ENCODE measurements at regions not wholly inside any gene's neighbourhood (a gene's known extent, or its start where the extent isn't known, plus 50 kb on each side); places are given as distances from the start of the nearest gene placed in this dataset.

DNA sequence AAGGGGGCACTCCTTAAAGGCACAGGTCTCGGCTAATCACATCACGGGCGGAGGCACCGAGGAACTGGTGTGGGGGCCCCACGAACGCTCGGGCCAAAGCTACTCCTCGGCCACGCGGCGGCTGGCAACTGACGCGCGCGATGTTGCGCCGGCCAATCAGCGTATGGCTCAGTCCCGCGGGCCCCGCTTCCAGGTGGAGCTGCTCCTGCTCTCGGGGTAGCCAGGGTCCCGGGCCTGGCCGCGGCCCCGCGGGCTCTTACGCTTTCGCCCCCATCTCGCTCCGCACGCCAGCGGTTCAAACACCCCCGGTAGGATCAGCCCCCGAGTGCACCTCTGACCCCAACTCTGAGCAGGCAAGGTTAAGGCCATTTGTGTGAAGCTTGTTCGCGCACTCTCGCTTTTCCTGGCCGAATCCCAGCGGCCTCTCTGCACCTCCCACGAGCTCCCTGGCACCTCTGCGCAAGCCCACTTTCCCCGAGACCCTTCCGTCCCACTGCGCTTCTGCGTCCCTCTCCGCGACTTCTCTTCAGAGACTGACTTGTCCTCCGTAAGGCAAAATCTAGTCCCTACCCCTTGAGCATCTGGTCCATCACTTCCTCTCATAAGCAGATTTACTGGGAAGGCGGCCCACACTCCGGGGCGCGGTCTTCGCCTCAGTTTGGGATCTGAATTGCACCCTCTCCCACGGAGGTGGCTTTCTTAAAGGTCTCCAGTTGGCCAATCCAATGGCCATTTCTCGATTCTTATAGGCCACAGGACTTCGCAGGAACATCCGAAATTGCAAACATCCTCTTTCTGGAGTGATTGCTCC is 200.9 kb upstream of the TBX20 start:
- H3K27me3 Mint-ChIP-seq (ENCODE audit: insufficient read depth, unreplicated experiment): peaks cover 10% of the 10 kb centered on the region

DNA sequence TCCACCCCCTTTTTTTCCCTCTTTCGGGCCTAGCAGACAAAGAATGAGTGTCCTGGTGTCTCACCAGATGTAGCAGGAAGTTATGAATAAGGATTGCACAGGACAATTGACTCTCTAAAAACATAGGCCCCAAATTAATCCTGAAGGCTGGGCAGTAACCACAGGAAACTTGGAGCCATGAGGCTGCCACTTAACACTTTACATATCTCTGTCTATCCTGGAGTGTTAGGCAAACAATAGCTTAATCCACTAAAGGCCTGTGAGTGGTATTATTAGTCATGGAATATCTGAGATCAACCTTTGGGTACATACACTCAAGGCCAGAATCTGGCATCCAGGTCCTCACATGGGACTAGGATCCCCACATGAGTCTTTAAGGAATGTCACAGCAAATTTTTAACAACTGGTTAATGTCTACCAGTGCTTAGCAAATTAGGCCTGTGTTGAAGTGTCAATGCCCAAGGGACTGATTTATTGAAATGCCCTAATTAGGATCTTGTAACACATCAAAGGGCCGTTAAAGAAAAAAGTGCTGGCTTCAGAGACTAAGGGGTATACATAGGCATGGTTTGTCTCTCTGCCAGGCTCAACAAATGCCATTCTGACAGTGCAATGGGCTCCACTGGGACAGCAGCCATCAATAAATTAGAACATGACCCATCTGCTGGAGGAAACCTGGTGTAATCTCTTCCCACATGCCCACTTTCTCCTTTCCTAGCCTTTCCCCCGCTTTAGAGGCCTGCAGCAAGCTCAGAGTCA is 196.7 kb upstream of the TBX20 start:
- Mint-ChIP-seq H3K27me3 (ENCODE audit: insufficient read depth, unreplicated experiment) (peaks cover 12% of the 10 kb centered on the region), H3K4me1 (ENCODE audit: low read depth, unreplicated experiment) (no peaks in the 10 kb centered on the region), H3K9me3 (ENCODE audit: unreplicated experiment) (no peaks in the 10 kb centered on the region), H3K27ac (ENCODE audit: unreplicated experiment) (no peak overlapping the region), H3K36me3 (ENCODE audit: insufficient read depth, unreplicated experiment) (no peaks in the 10 kb centered on the region), H3K4me3 (ENCODE audit: unreplicated experiment) (no peak overlapping the region)
- ChIA-PET CTCF (interaction anchor here (0.6 kb wide), 1 partner anchor 1733 kb away, joined by 5 read pairs; no protein-coding TSS in a partner anchor), POLR2A (no interaction called here)
- no TSS peak for BruUV-seq (replicated peaks)
- Histone ChIP-seq H3K4me3 (ENCODE audit: low read depth, low read length) (no peak overlapping the region), H3K9me3 (no peaks in the 10 kb centered on the region), H3K27me3 (replicated peaks; ENCODE audit: control insufficient read depth, insufficient read depth, low read length) (no peaks in the 10 kb centered on the region; the same call in 1 of the 2 replicates), H3K4me1 (no peaks in the 10 kb centered on the region), H3K36me3 (ENCODE audit: control insufficient read depth, insufficient read depth, low read length) (no peaks in the 10 kb centered on the region)
- no peak for DNase-seq
- intact Hi-C loops (cut with micrococcal nuclease; ENCODE audit: unreplicated experiment): no loop called here
- TF ChIP-seq, protein P1, sequence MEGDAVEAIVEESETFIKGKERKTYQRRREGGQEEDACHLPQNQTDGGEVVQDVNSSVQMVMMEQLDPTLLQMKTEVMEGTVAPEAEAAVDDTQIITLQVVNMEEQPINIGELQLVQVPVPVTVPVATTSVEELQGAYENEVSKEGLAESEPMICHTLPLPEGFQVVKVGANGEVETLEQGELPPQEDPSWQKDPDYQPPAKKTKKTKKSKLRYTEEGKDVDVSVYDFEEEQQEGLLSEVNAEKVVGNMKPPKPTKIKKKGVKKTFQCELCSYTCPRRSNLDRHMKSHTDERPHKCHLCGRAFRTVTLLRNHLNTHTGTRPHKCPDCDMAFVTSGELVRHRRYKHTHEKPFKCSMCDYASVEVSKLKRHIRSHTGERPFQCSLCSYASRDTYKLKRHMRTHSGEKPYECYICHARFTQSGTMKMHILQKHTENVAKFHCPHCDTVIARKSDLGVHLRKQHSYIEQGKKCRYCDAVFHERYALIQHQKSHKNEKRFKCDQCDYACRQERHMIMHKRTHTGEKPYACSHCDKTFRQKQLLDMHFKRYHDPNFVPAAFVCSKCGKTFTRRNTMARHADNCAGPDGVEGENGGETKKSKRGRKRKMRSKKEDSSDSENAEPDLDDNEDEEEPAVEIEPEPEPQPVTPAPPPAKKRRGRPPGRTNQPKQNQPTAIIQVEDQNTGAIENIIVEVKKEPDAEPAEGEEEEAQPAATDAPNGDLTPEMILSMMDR (IDR thresholded peaks at IDR 0.05; ENCODE audit: insufficient read depth in 1 of 2, low read depth in 1 of 2, low read length in 1 of 2, severe bottlenecking in 1 of 2, unreplicated experiment in 1 of 2): no peak

More for the DNA sequence above, 200.9 kb upstream of the TBX20 start:
- TF ChIP-seq, protein P1 (IDR thresholded peaks at IDR 0.05; ENCODE audit: insufficient read depth in 1 of 2, low read depth in 1 of 2, low read length in 1 of 2, severe bottlenecking in 1 of 2, unreplicated experiment in 1 of 2): no peak
- BruUV-seq (replicated peaks): no TSS peak
- Mint-ChIP-seq H3K9me3 (ENCODE audit: unreplicated experiment) (peaks cover 10% of the 10 kb centered on the region), H3K27ac (ENCODE audit: unreplicated experiment) (no peak overlapping the region), H3K36me3 (ENCODE audit: insufficient read depth, unreplicated experiment) (no peaks in the 10 kb centered on the region), H3K4me1 (ENCODE audit: low read depth, unreplicated experiment) (no peaks in the 10 kb centered on the region), H3K4me3 (ENCODE audit: unreplicated experiment) (no peak overlapping the region)
- Histone ChIP-seq H3K4me3 (ENCODE audit: low read depth, low read length) (no peak overlapping the region), H3K4me1 (no peaks in the 10 kb centered on the region), H3K9me3 (peaks cover 6% of the 10 kb centered on the region; the same call in 1 of the 2 replicates), H3K36me3 (ENCODE audit: control insufficient read depth, insufficient read depth, low read length) (no peaks in the 10 kb centered on the region), H3K27me3 (replicated peaks; ENCODE audit: control insufficient read depth, insufficient read depth, low read length) (no peaks in the 10 kb centered on the region)
- CTCF ChIA-PET: no interaction called here
- POLR2A ChIA-PET: no interaction called here
- DNase-seq: no peak
- intact Hi-C loops (cut with micrococcal nuclease; ENCODE audit: unreplicated experiment): no loop called here

DNA sequence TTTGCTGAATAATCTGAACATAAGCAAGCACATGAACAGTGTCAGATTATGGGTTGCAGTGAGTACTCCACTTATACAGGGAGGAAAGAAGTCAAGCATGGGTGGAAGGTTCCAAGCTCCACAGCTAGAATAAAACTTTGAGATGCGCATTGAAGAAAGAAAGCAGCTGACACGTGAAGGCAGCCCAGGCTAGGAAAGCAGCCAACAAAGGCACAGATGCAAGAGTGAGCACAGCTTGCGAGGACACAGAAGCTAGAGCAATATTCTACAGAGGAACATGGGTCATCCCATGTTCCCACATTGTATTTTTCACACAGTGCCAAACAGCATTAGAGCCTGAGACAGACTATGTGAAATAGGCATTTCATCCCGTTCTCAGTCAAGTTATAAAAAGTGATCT is 194.6 kb upstream of the TBX20 start:
- no peak for DNase-seq
- Histone ChIP-seq H3K4me1 (no peaks in the 10 kb centered on the region), H3K36me3 (ENCODE audit: control insufficient read depth, insufficient read depth, low read length) (no peaks in the 10 kb centered on the region), H3K4me3 (ENCODE audit: low read depth, low read length) (no peak overlapping the region), H3K9me3 (no peaks in the 10 kb centered on the region), H3K27me3 (replicated peaks; ENCODE audit: control insufficient read depth, insufficient read depth, low read length) (no peaks in the 10 kb centered on the region; the same call in 1 of the 2 replicates)
- POLR2A ChIA-PET: interaction anchor here (0.5 kb wide), 1 partner anchor 136 kb away, joined by 3 read pairs; no protein-coding TSS in a partner anchor
- H3K9me3 Mint-ChIP-seq (ENCODE audit: unreplicated experiment): no peaks in the 10 kb centered on the region
- H3K4me3 Mint-ChIP-seq (ENCODE audit: unreplicated experiment): no peak overlapping the region
- no peaks in the 10 kb centered on the region for H3K4me1 Mint-ChIP-seq (ENCODE audit: low read depth, unreplicated experiment)
- H3K27ac Mint-ChIP-seq (ENCODE audit: unreplicated experiment): no peak overlapping the region
- BruUV-seq (replicated peaks): no TSS peak
- intact Hi-C loops (cut with micrococcal nuclease; ENCODE audit: unreplicated experiment): no loop called here
- H3K36me3 Mint-ChIP-seq (ENCODE audit: insufficient read depth, unreplicated experiment): no peaks in the 10 kb centered on the region
- TF ChIP-seq, protein P1 (IDR thresholded peaks at IDR 0.05; ENCODE audit: insufficient read depth in 1 of 2, low read depth in 1 of 2, low read length in 1 of 2, severe bottlenecking in 1 of 2, unreplicated experiment in 1 of 2): no peak
- CTCF ChIA-PET: no interaction called here
- H3K27me3 Mint-ChIP-seq (ENCODE audit: insufficient read depth, unreplicated experiment): peaks cover 8% of the 10 kb centered on the region
